Peyer's patch (tissue), 4 donors: ENCODE measurements at regions not wholly inside any gene's neighbourhood (a gene's known extent, or its start where the extent isn't known, plus 50 kb on each side); places are given as distances from the start of the nearest gene placed in this dataset.

Source experiments
- CTCF ChIP-seq, 6 experiments: fragments of 450-650 bp in 4 of 6; fragments of 200-600 bp in 2 of 6; sonication (generic) in 1 of 6; IDR thresholded peaks; one replicate each; pipeline ENCODE4 v1.5.1; 2017 to 2019; ENCODE audit warnings: antibody characterized with exemption in 6 of 6, mild to moderate bottlenecking in 3 of 6, moderate library complexity in 1 of 6
- POLR2A ChIP-seq, 2 donors: fragments of 450-650 bp; IDR thresholded peaks; one replicate each; pipeline ENCODE4 v1.5.1; 2017; ENCODE audit warnings: antibody characterized with exemption in 2 of 2, mild to moderate bottlenecking in 2 of 2, moderate library complexity in 2 of 2

GRCh38 chr12:92335831-92336230, 190.2 kb upstream of the BTG1 start:
- TF ChIP-seq CTCF (IDR thresholded peaks at IDR 0.05), result no peak
- TF ChIP-seq POLR2A (IDR thresholded peaks at IDR 0.05), result no peak
